HCT116 (cell line): ENCODE measurements at regions not wholly inside any gene's neighbourhood (a gene's known extent, or its start where the extent isn't known, plus 50 kb on each side); places are given as distances from the start of the nearest gene placed in this dataset.

Experiments used
- ATAC-seq: fragments of 200-7000 bp; cut with Tn5 transposase; 2 replicates; pipeline ENCODE4 v1.9.1; 2020; ENCODE audit warnings: mild to moderate bottlenecking, moderate library complexity
- BruUV-seq: library from RNA; stranded (reverse); fragments of 400-500 nt; replicated peaks from 2 replicates; lab custom pipeline; 2021; lab: Mats Ljungman, UMichigan
- CTCF ChIA-PET: fragments of 300-600 bp; sonication (Branson Sonifier 250); formaldehyde crosslinking; loops from one replicate; lab custom pipeline; 2021; ENCODE audit warnings: antibody characterized with exemption; lab: Charles Lee
- POLR2A ChIA-PET: fragments of 300-600, 350-600 bp; sonication (Branson Sonifier 250); formaldehyde crosslinking; loops from one replicate; lab custom pipeline; 2021; ENCODE audit warnings: antibody characterized with exemption; lab: Charles Lee
- RAD21 ChIA-PET, 2 experiments: fragments of 300-600 bp; sonication (Branson Sonifier 250); formaldehyde crosslinking; loops; one replicate each; lab custom pipeline; 2023; ENCODE audit warnings: low total read pairs in 2 of 2; ENCODE audit not compliant: uncharacterized antibody in 2 of 2, unreplicated experiment in 2 of 2, low non-redundant PET in 1 of 2; lab: Charles Lee
- DNase-seq: peaks from one replicate; pipeline ENCODE4 v3.0.0-alpha.2; 2010; ENCODE audit warnings: low read depth, low spot score
- H2AFZ ChIP-seq: fragments of 200-600 bp; shearing (Covaris generic), sonication (generic); 2 replicates; pipeline ENCODE4 v1.6.1; 2017; ENCODE audit warnings: low read depth, mixed run types, mixed read lengths, antibody characterized with exemption, low read length; ENCODE audit not compliant: poor library complexity, severe bottlenecking
- H3K27ac ChIP-seq: 2 replicates; pipeline ENCODE4 v1.5.1; 2012; ENCODE audit warnings: low read depth, low read length
- H3K27me3 ChIP-seq: fragments of 200-600 bp; sonication (generic); 2 replicates; pipeline ENCODE4 v1.6.1; 2016; ENCODE audit warnings: mixed run types, low read length, mixed read lengths; ENCODE audit not compliant: insufficient read depth
- H3K36me3 ChIP-seq, 2 experiments: fragments of 200-500 bp in 1 of 2; fragments of 200-600 bp in 1 of 2; sonication (Bioruptor generic) in 1 of 2; sonication (generic) in 1 of 2; 2 replicates each; pipeline versions ENCODE4 v1.5.1 to v1.6.1; 2014 to 2016; ENCODE audit warnings: low read length in 2 of 2, inconsistent platforms in 1 of 2, mixed read lengths in 1 of 2, mixed run types in 1 of 2; ENCODE audit not compliant: insufficient read depth in 2 of 2, control insufficient read depth in 1 of 2
- H3K4me1 ChIP-seq, 2 experiments: fragments of 200-600 bp in 1 of 2; sonication (generic) in 1 of 2; 2 replicates each; pipeline versions ENCODE4 v1.5.1 to v1.6.1; 2012 to 2017; ENCODE audit warnings: low read length in 2 of 2, inconsistent platforms in 1 of 2, mild to moderate bottlenecking in 1 of 2, mixed read lengths in 1 of 2, mixed run types in 1 of 2, moderate library complexity in 1 of 2; ENCODE audit not compliant: insufficient read depth in 2 of 2, control insufficient read depth in 1 of 2
- H3K4me2 ChIP-seq: fragments of 200-600 bp; sonication (generic); 2 replicates; pipeline ENCODE4 v1.6.1; 2017; ENCODE audit warnings: mixed run types, low read length, mixed read lengths
- H3K4me3 ChIP-seq, 2 experiments: fragments of 200-600 bp in 1 of 2; sonication (generic) in 1 of 2; replicated peaks in 1 of 2; 2 replicates each; pipeline ENCODE4 v1.5.1; 2011 to 2016; ENCODE audit warnings: low read length in 2 of 2, control low read depth in 1 of 2, low read depth in 1 of 2, mild to moderate bottlenecking in 1 of 2, mixed read lengths in 1 of 2, mixed run types in 1 of 2
- H3K79me2 ChIP-seq: fragments of 200-600 bp; sonication (generic); 2 replicates; pipeline ENCODE4 v1.6.1; 2017; ENCODE audit warnings: mild to moderate bottlenecking, mixed run types, low read length, moderate library complexity, mixed read lengths; ENCODE audit not compliant: insufficient read depth
- H3K9ac ChIP-seq: fragments of 200-600 bp; sonication (generic); 2 replicates; pipeline ENCODE4 v1.6.1; 2016; ENCODE audit warnings: low read length, mixed read lengths
- H3K9me2 ChIP-seq: fragments of 200-600 bp; sonication (generic), shearing (Covaris generic); 2 replicates; pipeline ENCODE4 v1.6.1; 2017; ENCODE audit warnings: mixed run types, mild to moderate bottlenecking, moderate library complexity; ENCODE audit not compliant: insufficient read depth
- H3K9me3 ChIP-seq, 2 experiments: fragments of 200-500 bp in 1 of 2; fragments of 200-600 bp in 1 of 2; sonication (Bioruptor generic) in 1 of 2; sonication (generic) in 1 of 2; 2 replicates each; pipeline ENCODE4 v1.6.1; 2014 to 2017; ENCODE audit warnings: low read length in 2 of 2, mixed read lengths in 2 of 2, inconsistent platforms in 1 of 2, low read depth in 1 of 2, mild to moderate bottlenecking in 1 of 2, mixed run types in 1 of 2, moderate library complexity in 1 of 2; ENCODE audit not compliant: control insufficient read depth in 1 of 2, insufficient read depth in 1 of 2
- H4K20me1 ChIP-seq: fragments of 200-600 bp; sonication (generic), shearing (Covaris generic); 2 replicates; pipeline ENCODE4 v1.6.1; 2017; ENCODE audit warnings: mixed run types, mild to moderate bottlenecking, moderate library complexity; ENCODE audit not compliant: insufficient read depth
- CEBPB ChIP-seq: IDR thresholded peaks from 2 replicates; pipeline ENCODE4 v1.6.1; 2012; ENCODE audit warnings: low read depth
- CTCF ChIP-seq, 3 experiments: fragments of 200-600 bp in 1 of 3; sonication (generic) in 1 of 3; IDR thresholded peaks in 2 of 3; conservative IDR thresholded peaks in 1 of 3; 2 replicates each; pipeline ENCODE4 v1.5.1; 2012 to 2017; ENCODE audit warnings: low read depth in 2 of 3, low read length in 2 of 3, antibody characterized with exemption in 1 of 3, borderline replicate concordance in 1 of 3, control low read depth in 1 of 3, mild to moderate bottlenecking in 1 of 3, mixed read lengths in 1 of 3, mixed run types in 1 of 3, moderate library complexity in 1 of 3; ENCODE audit not compliant: insufficient read depth in 1 of 3
- ELF1 ChIP-seq: IDR thresholded peaks from 2 replicates; pipeline ENCODE4 v1.6.1; 2012; ENCODE audit warnings: low read depth, borderline replicate concordance
- EZH2phosphoT487 ChIP-seq: fragments of 200-600 bp; IDR thresholded peaks from 2 replicates; pipeline ENCODE4 v1.6.1; 2018; ENCODE audit warnings: antibody characterized with exemption, borderline replicate concordance
- JUND ChIP-seq: IDR thresholded peaks from 2 replicates; pipeline ENCODE4 v1.6.1; 2012
- SP1 ChIP-seq: IDR thresholded peaks from 2 replicates; pipeline ENCODE4 v1.6.1; 2012; ENCODE audit warnings: low read depth
- SRF ChIP-seq: IDR thresholded peaks from 2 replicates; pipeline ENCODE4 v1.6.1; 2012; ENCODE audit warnings: low read depth
- TCF7L2 ChIP-seq: IDR thresholded peaks from 2 replicates; pipeline ENCODE4 v1.7.0; 2011; ENCODE audit warnings: borderline replicate concordance, inconsistent platforms; ENCODE audit not compliant: insufficient read depth, insufficient read length; ENCODE audit errors: extremely low read depth
- ZBTB33 ChIP-seq: IDR thresholded peaks from 2 replicates; pipeline ENCODE4 v1.6.1; 2011; ENCODE audit warnings: mild to moderate bottlenecking, low read length, moderate library complexity; ENCODE audit not compliant: insufficient replicate concordance; ENCODE audit errors: extremely low read depth
- ZFX ChIP-seq: fragments of 450-650 bp; IDR thresholded peaks from 2 replicates; pipeline ENCODE4 v1.6.1; 2017
- ZNF274 ChIP-seq: fragments of 200-500 bp; sonication (Bioruptor generic); IDR thresholded peaks from 2 replicates; pipeline ENCODE4 v1.6.1; 2014; ENCODE audit warnings: mild to moderate bottlenecking, low read depth, low read length, inconsistent platforms
- intact Hi-C: fragments of 100-400 bp; cut with micrococcal nuclease; formaldehyde crosslinking; loops from 2 replicates; pipeline ENCODE4 v1.10.0; 2022

DNA sequence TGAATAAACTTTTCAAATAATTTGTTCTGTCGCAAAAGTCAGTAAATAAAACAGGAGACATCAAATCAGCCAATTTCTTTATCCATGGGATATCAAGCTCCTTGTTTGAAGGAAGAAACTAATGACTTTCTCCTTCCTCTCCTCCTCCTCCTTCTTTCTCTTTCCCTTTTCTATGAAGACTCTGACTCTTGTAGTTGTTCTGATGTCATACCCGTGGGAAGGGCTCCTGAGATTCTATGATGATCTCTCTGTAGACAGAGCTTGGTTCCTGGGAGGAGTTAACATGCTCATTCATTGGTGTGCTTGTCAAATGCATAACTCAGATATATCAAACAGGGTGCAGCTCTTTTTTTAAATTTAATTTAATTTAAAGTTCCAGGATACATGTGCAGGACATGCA lies 118.7 kb upstream of the KCTD1 start:
- H3K9me3 ChIP-seq: no peaks in the 10 kb centered on the region
- no peak overlapping the region for H2AFZ ChIP-seq
- no peak overlapping the region for H3K4me3 ChIP-seq
- RAD21 ChIA-PET: no interaction called here
- no peak for DNase-seq
- no peak overlapping the region for H3K27ac ChIP-seq
- no peak for TF ChIP-seq ZNF274
- no peak for TF ChIP-seq CTCF (IDR thresholded peaks at IDR 0.05 in 2 of 3, conservative IDR thresholded peaks at IDR 0.05 in 1 of 3; ENCODE audit: borderline replicate concordance in 1 of 3, insufficient read depth in 1 of 3, low read depth in 2 of 3, low read length in 2 of 3)
- TF ChIP-seq EZH2phosphoT487: no peak
- no peak for TF ChIP-seq SP1
- TF ChIP-seq ELF1: no peak
- no peak for TF ChIP-seq SRF
- TF ChIP-seq CEBPB: no peak
- TF ChIP-seq TCF7L2: no peak
- TF ChIP-seq JUND: no peak
- TF ChIP-seq ZFX: no peak
- no peak for TF ChIP-seq ZBTB33
- TF ChIP-seq, all 23 proteins: peak for 0
- CTCF ChIA-PET: no interaction called here
- H3K9ac ChIP-seq: no peak overlapping the region
- intact Hi-C loops: no loop called here
- peaks cover 76% of the 10 kb centered on the region for H3K27me3 ChIP-seq
- no TSS peak for BruUV-seq
- H3K79me2 ChIP-seq: no peaks in the 10 kb centered on the region
- POLR2A ChIA-PET: no interaction called here
- H4K20me1 ChIP-seq: no peaks in the 10 kb centered on the region
- no peaks in the 10 kb centered on the region for H3K4me1 ChIP-seq
- H3K4me2 ChIP-seq: no peak overlapping the region
- no peaks in the 10 kb centered on the region for H3K36me3 ChIP-seq
- ATAC-seq: no peak
- H3K9me2 ChIP-seq: no peaks in the 10 kb centered on the region
